ENCODE measurements at regions not wholly inside any gene's neighbourhood (a gene's known extent, or its start where the extent isn't known, plus 50 kb on each side); places are given as distances from the start of the nearest gene placed in this dataset.

DNA sequence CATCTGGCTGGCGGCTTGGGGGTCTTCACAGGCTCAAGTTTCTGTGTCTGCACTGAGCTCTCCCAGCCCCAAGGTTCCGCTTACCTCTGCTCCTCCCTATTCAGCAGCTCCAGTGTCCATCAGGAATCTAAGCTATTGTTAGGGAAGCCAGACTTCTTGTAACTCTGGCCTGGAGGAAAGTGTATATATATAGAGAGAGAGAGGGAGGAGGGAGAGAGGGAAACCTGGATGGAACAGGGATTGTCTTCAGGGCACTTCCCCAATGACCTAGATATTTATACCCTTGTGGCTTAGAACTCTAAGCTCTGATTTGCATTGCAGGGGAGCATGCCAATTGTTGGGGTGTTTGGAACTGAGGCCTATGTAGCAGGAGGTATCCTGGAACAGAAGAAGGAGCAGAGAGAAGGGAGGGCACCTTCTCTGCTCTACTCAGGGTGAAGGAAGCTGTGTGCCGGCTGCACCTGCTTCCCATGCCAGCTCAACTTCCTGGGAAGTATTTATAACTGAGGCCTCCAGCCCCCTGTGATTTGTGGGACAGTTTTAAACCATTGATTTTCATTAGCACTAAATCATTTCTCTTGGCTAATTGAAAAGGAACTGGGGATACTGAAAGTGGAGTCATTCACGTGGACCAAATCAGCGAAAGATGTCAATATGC lies 70.9 kb downstream of the NAV1 start (continued):
- no peak for TF ChIP-seq CTCF (conservative IDR thresholded peaks at IDR 0.05; ENCODE audit: low read depth in 2 of 2)
- no peak for TF ChIP-seq ZNF331 (CRISPR knock-in tag; IDR thresholded peaks at IDR 0.05; ENCODE audit: low read depth)

- H3K36me3 ChIP-seq (ENCODE audit: insufficient read depth): no peaks in the 10 kb centered on the region
- no peaks in the 10 kb centered on the region for H3F3A ChIP-seq (replicated peaks; ENCODE audit: low read depth)
- no peak overlapping the region for H3K4me3 ChIP-seq
- Mint-ChIP-seq H3K36me3 (ENCODE audit: low read depth) (no peaks in the 10 kb centered on the region), H3K4me3 (no peak overlapping the region), H3K27ac (no peak overlapping the region), H3K4me1 (peaks cover 8% of the 10 kb centered on the region), H3K9me3 (no peaks in the 10 kb centered on the region), H3K27me3 (ENCODE audit: insufficient read depth, low read depth, poor library complexity) (peaks cover 9% of the 10 kb centered on the region)
- H3K27me3 ChIP-seq (ENCODE audit: insufficient read depth): no peaks in the 10 kb centered on the region
- no peak overlapping the region for H3K27ac ChIP-seq (ENCODE audit: low read depth)
- peaks cover 4% of the 10 kb centered on the region; the same call in 1 of the 2 replicates for H3K4me1 ChIP-seq (ENCODE audit: insufficient read depth)
- no peak overlapping the region for H2AFZ ChIP-seq
- H3K79me2 ChIP-seq (replicated peaks; ENCODE audit: insufficient read depth): no peaks in the 10 kb centered on the region
- H4K20me1 ChIP-seq (replicated peaks; ENCODE audit: insufficient read depth): no peaks in the 10 kb centered on the region
- H3K4me2 ChIP-seq: no peak overlapping the region
- ATAC-seq (no peak), DNase-seq (ENCODE audit: low spot score) (no peak)
- no peak for TF ChIP-seq CTCF (conservative IDR thresholded peaks at IDR 0.05; ENCODE audit: low read depth in 2 of 2)
- TF ChIP-seq, protein P1, sequence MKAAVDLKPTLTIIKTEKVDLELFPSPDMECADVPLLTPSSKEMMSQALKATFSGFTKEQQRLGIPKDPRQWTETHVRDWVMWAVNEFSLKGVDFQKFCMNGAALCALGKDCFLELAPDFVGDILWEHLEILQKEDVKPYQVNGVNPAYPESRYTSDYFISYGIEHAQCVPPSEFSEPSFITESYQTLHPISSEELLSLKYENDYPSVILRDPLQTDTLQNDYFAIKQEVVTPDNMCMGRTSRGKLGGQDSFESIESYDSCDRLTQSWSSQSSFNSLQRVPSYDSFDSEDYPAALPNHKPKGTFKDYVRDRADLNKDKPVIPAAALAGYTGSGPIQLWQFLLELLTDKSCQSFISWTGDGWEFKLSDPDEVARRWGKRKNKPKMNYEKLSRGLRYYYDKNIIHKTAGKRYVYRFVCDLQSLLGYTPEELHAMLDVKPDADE (IDR thresholded peaks at IDR 0.05): no peak
- no peak for TF ChIP-seq ZNF331 (CRISPR knock-in tag; IDR thresholded peaks at IDR 0.05; ENCODE audit: low read depth)
- TF ChIP-seq STAT1 (IDR thresholded peaks at IDR 0.05; ENCODE audit: unreplicated experiment): no peak
- TF ChIP-seq, protein P2, sequence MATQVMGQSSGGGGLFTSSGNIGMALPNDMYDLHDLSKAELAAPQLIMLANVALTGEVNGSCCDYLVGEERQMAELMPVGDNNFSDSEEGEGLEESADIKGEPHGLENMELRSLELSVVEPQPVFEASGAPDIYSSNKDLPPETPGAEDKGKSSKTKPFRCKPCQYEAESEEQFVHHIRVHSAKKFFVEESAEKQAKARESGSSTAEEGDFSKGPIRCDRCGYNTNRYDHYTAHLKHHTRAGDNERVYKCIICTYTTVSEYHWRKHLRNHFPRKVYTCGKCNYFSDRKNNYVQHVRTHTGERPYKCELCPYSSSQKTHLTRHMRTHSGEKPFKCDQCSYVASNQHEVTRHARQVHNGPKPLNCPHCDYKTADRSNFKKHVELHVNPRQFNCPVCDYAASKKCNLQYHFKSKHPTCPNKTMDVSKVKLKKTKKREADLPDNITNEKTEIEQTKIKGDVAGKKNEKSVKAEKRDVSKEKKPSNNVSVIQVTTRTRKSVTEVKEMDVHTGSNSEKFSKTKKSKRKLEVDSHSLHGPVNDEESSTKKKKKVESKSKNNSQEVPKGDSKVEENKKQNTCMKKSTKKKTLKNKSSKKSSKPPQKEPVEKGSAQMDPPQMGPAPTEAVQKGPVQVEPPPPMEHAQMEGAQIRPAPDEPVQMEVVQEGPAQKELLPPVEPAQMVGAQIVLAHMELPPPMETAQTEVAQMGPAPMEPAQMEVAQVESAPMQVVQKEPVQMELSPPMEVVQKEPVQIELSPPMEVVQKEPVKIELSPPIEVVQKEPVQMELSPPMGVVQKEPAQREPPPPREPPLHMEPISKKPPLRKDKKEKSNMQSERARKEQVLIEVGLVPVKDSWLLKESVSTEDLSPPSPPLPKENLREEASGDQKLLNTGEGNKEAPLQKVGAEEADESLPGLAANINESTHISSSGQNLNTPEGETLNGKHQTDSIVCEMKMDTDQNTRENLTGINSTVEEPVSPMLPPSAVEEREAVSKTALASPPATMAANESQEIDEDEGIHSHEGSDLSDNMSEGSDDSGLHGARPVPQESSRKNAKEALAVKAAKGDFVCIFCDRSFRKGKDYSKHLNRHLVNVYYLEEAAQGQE (IDR thresholded peaks at IDR 0.05; ENCODE audit: unreplicated experiment): no peak
- TF ChIP-seq EZH2 (IDR thresholded peaks at IDR 0.05; ENCODE audit: low read depth, unreplicated experiment): no peak
- TF ChIP-seq, protein P3, sequence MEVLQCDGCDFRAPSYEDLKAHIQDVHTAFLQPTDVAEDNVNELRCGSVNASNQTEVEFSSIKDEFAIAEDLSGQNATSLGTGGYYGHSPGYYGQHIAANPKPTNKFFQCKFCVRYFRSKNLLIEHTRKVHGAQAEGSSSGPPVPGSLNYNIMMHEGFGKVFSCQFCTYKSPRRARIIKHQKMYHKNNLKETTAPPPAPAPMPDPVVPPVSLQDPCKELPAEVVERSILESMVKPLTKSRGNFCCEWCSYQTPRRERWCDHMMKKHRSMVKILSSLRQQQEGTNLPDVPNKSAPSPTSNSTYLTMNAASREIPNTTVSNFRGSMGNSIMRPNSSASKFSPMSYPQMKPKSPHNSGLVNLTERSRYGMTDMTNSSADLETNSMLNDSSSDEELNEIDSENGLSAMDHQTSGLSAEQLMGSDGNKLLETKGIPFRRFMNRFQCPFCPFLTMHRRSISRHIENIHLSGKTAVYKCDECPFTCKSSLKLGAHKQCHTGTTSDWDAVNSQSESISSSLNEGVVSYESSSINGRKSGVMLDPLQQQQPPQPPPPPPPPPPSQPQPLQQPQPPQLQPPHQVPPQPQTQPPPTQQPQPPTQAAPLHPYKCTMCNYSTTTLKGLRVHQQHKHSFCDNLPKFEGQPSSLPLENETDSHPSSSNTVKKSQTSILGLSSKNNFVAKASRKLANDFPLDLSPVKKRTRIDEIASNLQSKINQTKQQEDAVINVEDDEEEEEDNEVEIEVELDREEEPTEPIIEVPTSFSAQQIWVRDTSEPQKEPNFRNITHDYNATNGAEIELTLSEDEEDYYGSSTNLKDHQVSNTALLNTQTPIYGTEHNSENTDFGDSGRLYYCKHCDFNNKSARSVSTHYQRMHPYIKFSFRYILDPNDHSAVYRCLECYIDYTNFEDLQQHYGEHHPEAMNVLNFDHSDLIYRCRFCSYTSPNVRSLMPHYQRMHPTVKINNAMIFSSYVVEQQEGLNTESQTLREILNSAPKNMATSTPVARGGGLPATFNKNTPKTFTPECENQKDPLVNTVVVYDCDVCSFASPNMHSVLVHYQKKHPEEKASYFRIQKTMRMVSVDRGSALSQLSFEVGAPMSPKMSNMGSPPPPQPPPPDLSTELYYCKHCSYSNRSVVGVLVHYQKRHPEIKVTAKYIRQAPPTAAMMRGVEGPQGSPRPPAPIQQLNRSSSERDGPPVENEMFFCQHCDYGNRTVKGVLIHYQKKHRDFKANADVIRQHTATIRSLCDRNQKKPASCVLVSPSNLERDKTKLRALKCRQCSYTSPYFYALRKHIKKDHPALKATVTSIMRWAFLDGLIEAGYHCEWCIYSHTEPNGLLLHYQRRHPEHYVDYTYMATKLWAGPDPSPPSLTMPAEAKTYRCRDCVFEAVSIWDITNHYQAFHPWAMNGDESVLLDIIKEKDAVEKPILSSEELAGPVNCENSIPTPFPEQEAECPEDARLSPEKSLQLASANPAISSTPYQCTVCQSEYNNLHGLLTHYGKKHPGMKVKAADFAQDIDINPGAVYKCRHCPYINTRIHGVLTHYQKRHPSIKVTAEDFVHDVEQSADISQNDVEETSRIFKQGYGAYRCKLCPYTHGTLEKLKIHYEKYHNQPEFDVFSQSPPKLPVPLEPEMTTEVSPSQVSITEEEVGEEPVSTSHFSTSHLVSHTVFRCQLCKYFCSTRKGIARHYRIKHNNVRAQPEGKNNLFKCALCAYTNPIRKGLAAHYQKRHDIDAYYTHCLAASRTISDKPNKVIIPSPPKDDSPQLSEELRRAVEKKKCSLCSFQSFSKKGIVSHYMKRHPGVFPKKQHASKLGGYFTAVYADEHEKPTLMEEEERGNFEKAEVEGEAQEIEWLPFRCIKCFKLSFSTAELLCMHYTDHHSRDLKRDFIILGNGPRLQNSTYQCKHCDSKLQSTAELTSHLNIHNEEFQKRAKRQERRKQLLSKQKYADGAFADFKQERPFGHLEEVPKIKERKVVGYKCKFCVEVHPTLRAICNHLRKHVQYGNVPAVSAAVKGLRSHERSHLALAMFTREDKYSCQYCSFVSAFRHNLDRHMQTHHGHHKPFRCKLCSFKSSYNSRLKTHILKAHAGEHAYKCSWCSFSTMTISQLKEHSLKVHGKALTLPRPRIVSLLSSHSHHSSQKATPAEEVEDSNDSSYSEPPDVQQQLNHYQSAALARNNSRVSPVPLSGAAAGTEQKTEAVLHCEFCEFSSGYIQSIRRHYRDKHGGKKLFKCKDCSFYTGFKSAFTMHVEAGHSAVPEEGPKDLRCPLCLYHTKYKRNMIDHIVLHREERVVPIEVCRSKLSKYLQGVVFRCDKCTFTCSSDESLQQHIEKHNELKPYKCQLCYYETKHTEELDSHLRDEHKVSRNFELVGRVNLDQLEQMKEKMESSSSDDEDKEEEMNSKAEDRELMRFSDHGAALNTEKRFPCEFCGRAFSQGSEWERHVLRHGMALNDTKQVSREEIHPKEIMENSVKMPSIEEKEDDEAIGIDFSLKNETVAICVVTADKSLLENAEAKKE (CRISPR knock-in tag; IDR thresholded peaks at IDR 0.05): no peak
- H3K9me2 ChIP-seq (ENCODE audit: insufficient read depth): no peaks in the 10 kb centered on the region
Observed at GRCh38 chr1:201610858-201611257, 71.9 kb downstream of the NAV1 start.
